Epidermal melanocyte (primary cell): ENCODE measurements at regions not wholly inside any gene's neighbourhood (a gene's known extent, or its start where the extent isn't known, plus 50 kb on each side); places are given as distances from the start of the nearest gene placed in this dataset.

Experiments used
- DNase-seq: peaks from one replicate; pipeline ENCODE4 v3.0.0; 2011; ENCODE audit warnings: low spot score; ENCODE audit not compliant: insufficient read length

DNA sequence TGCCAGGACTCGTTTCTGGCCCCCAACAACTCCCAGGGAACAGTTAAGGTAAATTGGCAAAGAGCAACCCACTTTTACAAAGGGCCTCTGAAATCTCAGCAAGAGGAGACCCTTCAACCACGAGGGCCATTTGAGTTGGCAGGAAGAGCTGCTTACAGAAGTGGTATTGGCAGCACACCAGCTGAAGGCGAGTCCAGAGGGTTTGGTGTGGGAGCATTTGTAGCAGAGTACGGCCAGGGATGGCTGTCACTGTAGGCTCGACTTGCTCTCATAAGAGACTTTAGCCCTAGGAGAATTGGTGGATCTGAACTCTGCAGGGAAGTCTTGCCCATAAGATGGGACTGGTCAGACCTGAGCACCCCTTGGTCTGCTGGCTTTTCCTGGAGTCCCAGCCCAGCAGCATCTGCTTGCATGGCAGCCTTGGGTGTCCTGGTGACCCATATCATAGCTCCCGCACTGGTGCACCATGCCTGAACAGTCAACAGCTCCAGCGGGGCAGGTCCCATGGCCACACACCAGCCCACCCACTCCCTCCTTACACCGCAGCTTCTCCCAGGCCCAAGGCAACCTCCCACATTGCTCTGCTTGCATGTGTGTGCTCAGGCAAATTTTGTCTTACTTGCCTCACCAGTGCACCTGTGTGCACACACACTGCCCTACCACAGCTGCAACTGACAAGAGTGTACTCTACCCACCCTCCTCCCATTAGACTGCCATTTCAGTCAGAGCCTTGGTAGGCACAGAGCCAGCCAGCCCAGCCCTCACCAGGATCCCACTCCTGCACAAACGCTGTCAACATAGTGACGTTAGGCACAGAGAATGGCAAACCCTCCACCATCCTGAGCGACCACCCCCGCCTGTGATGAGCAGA lies 861.6 kb upstream of the DPPA4 start:
- no peak for DNase-seq

DNA sequence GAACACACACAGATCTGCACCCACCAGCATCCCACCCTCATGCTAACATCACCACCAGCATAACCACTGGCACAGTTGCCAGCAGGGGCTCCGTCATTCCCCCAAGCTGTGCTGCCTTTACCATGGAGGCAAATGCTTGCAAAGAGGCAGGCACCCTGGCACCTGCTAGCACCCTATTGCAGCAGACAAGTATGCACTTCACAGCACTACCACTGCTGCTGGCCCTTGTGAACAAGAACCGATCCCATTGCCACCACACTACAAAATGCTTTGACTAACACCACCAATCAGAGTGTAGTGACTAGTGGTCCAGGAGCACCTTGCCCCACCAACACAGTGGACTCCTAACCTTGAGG lies 862.2 kb upstream of the DPPA4 start:
- DNase-seq = no peak

DNA sequence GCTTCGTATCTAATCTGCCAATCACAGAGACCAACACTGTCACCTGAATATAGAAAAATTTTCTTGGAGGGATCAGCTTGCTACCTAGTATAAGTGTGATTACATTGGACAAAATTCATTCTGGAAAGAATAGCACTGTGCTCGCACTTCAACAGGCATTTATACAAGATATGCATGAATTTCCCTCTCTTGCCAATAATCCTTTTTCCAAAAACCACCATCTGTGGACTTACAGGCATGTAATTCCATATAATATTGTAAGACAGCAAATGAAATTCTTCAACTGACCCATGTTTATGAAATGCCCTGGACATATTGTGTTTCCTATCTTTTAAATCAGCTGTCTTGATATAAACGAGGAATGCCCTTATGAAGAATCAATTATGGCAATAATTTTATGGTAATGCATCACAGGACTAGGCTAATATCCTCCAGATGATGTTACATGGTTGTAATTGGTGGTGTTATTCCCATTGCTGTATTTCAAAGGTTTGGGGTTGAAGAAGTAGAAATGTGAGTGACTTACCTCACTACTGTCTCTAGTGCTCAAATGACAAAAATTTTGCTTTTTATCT lies 861.4 kb upstream of the NECTIN3 start:
- DNase-seq = no peak

DNA sequence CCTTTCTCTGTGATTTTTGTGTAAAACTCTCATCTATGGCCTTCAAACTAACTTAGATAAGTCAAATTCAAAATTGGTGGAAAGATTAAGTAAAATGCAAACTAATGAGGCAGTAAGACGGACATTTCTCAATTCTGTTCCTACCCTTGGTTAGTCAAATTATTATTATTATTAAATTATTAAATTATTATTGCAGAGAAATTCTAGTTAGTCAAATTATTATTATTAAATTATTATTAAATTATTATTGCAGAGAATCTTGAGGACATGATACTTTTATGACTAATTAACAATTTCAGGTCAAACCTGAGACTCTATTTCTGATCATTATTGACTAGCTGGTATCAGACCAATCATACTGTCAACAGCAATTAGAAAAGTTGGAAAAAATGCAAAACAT lies 845.0 kb upstream of the NECTIN3 start:
- no peak for DNase-seq

DNA sequence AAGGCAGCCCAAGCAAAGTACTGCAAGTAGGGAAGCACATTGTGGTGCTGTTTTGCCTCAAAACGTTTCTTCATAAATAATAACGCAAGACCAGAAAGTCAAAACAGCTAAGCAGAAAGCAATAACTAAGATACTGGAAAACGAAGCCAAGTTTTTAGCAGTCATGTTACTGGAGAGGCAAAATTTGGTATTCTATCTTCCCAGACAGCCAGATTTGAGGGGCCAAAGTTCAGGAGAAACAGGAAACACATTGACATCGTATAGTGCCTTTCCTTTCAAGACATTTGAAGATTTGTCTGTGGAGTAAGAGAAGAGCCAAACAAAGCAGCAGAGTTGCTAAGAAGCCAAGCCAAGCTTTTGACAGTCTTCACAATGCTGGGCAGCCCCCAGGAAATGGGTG lies 843.6 kb upstream of the NECTIN3 start:
- DNase-seq = no peak

DNA sequence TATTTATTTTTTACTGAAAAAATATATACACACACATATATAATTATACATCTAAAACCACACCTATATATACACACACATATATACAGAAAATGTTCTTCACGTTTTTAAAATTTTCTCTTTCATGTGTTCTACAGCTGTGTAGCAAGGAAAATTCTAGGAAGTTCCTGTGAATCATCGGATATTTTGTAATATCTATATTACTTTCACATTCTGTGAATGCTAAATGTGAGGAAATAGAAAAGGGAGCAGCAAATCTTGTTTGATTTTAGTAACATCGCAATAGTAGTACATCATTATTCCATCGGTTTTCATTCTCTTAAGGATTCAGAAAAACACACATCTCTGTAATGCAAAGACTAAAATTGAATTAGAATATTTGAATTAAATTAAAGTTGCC lies 836.8 kb upstream of the NECTIN3 start:
- no peak for DNase-seq

DNA sequence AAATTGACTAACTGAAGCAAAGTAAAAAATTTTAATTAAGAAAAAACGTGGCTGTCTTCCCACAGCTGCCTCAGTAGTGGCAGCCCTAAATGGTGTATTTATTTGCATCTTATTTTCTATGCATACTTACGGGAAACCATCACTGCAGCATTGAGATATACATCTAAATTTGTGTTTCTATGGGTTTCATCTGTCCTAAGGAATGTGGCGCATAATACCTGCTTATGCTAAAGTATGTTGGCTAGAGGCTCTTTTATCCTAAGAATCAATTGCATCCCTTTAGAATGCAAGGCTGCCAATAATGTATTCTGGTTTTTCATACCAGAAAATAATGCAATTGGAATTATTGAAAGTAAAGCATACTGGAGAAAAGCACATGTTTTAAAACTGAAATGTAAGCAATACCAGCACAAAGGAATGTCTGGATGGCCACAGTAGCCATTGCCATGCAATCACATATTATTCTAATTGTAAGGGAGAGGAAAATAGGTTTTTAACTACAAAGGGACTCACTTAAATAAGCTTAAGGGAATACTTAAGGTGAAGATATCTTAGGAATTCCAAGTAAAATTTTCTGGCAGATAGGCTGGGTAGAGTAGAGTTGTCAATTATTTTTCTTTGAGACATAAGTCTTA lies 834.5 kb upstream of the NECTIN3 start:
- no peak for DNase-seq

DNA sequence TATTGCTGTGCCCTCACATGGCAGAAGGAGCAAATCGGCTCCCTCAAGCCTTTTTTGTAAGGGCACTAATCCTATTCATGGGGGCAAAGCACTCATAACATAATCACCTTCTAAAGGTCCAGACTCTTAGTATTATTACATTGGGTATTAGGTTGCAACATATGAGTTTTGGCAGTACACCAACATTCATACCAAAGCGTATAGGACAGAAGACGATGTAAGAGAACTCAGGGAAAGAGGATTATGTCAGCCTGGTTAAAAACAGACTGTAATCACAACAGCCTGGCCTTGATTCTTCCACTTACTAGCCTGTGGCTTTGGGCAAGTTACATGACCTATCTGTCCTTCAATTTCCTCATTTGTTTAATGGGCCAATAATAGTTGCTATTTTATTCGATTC lies 828.5 kb upstream of the NECTIN3 start:
- no peak for DNase-seq

DNA sequence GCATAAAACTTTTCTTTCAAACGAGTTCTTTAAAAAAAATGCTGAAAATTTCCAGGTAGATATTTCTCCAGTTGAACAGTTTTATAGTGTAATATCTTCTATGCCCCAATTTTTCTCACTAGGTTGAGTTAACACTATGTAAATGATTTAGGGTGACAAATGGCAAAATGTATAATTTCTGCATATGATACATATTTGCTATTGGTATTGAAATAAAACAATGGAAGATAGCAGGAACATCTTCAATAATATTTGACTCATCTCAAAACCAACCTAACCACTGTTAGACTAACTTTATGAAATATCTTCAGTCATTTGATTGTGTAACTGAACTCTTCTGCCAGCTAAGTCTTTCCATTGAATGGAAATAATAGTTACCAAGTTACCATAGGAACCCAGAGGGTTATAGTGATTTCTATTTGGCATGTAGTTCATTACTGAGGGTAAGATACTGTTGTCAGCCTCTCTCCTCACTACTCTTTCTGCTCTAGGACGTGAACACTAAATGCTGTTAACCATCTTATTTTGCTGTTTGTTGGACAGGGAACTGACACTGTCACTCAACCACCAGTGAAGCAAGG lies 824.7 kb upstream of the NECTIN3 start:
- no peak for DNase-seq

DNA sequence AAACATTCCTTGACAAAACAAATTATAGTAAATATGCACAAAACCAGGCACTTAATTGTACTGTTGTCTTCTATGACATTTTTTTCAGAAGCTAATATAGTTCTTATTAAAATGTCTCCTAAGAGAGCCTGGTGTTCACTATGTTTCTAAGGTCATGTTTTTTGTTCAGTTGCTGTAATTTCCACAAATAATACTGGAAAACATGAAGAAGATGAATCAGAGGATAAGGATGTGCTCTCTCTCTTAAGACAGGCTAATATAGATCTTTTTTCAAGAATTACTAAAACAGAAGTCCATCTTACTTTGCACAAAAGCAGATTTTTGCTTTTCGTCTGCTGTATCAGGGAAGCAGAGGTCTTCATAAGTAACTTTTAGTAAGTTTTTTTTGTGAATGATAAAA lies 823.0 kb upstream of the NECTIN3 start:
- DNase-seq = no peak

DNA sequence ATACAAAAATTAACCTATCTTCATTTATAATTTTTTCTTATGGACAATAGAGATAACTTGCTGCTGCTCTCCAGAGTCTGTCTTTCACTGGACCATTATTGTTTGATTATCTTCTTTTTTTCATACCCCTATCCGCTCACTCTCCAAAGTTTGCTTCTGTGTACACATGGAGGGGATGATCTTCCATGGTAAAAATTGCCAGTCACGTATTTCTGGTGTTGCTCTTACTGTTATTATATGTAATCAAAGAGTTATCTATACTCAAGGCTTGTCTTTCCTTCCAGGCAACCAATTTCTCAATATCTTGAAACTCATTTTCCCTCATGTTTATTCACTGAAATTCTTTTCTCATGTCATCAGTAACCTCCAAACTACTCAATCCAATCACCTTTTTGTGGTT lies 817.8 kb upstream of the NECTIN3 start:
- no peak for DNase-seq

DNA sequence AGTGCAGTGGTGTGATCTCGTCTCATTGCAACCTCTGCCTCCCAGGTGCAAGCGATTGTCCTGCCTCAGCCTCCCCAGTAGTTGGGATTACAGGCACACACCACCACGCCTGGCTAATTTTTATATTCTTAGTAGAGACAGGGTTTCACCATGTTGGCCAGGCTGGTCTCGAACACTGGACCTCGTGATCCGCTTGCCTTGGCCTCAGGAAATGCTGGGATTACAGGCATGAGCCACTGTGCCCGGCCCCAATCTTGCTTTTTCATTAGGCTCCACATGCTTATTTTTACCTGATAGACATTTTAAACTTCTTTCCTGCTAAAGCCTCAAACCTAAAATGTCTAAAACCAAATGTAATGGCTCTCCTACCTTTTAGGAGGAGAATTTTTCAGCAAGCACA lies 817.0 kb upstream of the NECTIN3 start:
- DNase-seq = no peak

DNA sequence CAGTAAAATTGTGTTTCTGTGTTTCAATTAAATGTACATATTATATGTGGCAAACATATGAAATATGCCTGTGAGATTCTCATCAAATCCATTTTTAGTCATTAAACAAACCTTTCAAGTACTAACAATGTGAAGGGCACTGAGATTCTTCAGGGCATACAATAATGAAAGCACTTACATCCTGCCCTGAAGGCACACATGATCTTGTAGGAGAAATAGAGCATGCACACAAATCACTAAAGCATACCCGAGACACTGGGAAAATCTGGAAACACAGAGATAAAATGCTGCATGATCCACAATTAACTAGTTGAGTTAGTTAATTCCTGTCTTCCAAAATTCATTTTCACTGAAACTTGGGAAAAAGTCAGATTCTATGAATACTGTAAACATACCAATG lies 810.5 kb upstream of the NECTIN3 start:
- no peak for DNase-seq

DNA sequence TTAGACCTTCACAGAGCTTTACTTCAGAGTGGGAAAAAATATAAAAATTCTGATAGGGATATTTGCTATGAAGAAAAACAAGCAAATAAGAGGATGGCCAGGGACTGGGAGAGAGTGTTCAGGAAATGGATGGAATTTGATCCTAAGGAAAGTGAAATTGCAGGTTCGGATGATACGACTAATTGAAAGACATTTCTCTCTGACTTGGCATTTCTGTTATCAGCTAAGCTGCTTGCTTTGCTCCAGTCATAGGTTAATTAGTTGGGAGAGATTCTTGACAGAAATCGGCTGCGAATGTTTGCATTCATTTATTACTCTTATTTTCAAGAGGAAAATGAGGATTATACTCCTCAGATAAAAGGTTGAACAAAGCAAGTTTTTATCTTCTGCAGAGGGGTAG lies 808.7 kb upstream of the NECTIN3 start:
- DNase-seq = no peak

DNA sequence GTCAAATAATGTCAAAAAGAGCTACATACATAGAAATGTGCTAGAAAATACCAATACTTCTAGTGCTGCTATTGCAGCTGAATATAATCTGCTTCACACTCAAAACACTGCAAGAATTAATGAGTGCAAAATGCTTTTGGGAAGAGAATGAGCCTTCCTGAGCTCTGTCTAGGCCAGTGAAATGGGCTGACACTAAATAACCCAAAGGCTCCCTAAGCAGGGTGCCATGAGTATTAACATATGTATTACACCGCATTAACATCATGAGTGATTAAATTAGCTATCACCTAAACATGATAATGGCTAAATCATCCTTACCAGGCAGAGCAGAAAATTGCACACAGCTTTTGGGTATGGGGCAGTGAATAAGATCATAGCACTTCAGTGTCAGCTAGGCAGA lies 806.3 kb upstream of the NECTIN3 start:
- DNase-seq = no peak

DNA sequence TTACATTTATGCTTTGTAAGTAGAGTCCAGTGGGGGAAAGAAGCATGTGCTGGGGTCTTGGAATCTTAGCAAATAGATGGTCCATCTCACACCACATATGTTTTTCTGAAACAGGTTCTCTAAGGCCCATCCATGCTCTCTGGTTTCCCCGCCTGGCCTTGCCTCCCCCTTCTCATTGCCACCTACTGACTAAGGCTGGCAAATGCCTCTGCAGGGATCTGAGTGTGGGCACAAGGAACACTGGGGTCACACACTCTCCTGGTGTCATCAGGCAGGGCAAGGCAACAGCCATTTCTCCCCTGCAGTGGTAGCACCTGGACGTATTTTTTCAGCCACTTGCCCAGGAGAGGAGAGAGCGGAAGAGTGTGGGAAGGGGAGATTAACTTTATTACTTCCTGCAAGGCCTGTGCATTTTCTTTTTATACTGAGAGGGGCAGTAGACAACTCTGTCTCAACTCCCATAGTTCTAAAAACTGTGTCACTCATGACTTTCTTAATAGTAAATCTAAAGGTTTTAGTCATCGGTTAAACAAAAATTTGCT lies 804.2 kb upstream of the NECTIN3 start:
- no peak for DNase-seq

DNA sequence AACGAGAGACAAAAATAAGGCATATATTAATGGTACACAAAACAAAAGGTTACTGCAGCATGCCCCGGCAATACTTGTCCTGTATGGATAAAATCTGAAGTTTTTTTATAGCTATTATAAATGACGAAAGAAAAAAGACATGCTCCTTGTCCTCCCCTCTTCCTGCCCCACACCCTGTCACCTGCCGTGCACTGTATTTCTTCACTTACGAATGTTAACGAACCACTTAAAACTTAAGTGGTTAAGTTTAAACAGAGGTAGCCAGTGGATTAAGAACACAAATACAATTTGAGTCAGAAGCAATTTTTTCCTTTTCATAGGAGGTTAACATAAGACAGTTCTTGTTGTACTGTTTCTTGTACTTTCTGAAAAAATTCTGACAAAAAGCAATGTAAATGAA lies 799.1 kb upstream of the NECTIN3 start:
- no peak for DNase-seq

DNA sequence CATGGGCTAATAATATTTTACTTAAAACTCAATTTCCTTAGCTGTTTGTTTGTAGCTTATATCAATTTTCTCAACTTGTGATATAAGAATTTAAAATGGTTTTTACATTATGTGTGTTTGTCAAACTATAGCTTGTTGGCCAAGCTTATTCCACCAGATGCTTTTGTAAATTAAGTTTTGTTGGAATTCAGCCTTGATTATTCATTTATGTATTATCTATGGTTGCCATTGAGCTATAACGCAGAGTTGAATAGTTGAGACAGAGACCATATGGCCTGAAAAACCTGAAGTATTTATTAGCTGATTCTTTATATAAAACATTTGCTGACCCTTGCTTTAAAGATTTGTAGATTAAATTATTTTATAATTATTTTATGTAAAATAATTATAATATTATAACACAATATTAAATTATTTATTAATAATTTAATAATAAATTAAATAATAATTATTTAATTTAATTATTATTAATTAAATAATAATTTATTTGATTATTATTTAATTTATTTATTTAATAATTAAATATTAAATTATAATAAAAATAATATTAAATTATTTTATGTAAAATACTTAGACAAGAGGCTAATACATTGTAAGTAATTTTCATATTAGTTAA lies 779.6 kb upstream of the NECTIN3 start:
- DNase-seq = no peak

DNA sequence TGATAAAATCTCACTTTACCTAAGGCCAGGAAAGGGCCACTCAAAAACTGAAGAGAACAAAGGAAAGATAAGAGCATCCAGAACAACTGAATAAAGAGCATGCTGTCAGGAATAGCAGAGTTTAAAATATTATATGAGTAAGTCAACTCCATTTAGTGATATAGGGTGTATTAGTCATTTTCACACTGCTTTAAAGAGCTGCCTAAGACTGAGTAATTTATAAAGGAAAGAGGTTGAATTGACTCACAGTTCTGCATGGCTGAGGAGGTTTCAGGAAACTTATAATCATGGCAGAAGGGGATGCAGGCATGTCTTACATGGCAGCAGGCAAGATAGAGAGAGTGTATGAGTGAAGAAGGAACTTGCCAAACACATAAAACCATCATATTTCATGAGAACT lies 778.0 kb upstream of the NECTIN3 start:
- no peak for DNase-seq

DNA sequence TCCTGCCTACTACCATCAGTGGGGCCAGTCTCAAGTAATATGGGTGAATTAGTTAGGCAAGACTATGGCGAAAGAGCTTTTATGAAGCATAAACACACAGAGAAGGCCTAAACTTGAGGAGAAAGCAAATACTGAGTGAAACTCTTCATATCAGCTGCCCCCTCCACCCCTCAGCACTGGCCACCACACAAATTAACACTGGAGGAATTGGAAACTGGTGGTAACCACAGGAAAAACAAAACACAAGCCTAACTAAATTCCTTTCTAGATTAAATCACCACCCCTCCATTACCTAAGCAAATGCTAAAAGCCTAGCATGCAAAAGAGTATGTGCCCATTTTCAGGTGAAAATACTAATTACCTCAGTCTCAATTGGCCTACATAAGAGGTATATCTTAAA lies 774.7 kb upstream of the NECTIN3 start:
- no peak for DNase-seq

DNA sequence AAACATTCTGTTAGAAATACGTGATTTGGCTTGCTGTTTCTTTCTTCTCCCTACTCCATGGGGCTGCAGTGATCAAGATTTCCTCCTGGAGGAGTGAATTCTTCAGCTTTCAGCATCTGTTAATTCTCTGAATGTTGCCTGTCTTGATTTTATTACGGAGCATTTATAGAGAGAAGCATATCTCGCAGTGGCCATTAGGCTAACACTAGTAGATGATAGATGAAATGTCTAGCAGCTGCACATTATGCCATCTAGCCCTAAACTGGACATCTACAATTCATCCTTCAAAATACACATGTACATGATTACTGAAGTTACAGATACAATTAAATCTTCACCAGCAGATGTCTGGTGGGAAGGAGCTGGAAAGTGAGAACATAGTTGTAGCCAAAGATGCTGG lies 769.8 kb upstream of the NECTIN3 start:
- no peak for DNase-seq
